NCI-H345 (cell line): ENCODE measurements at regions not wholly inside any gene's neighbourhood (a gene's known extent, or its start where the extent isn't known, plus 50 kb on each side); places are given as distances from the start of the nearest gene placed in this dataset.
"Not testable (repeated sequence)": the region's sequence is repeated elsewhere in the genome, so short reads cannot be mapped to it uniquely, and the experiment has no call there.

Source experiments
- DNase-seq: peaks from one replicate; lab custom pipeline; 2025; lab: John Stamatoyannopoulos, UW

DNA sequence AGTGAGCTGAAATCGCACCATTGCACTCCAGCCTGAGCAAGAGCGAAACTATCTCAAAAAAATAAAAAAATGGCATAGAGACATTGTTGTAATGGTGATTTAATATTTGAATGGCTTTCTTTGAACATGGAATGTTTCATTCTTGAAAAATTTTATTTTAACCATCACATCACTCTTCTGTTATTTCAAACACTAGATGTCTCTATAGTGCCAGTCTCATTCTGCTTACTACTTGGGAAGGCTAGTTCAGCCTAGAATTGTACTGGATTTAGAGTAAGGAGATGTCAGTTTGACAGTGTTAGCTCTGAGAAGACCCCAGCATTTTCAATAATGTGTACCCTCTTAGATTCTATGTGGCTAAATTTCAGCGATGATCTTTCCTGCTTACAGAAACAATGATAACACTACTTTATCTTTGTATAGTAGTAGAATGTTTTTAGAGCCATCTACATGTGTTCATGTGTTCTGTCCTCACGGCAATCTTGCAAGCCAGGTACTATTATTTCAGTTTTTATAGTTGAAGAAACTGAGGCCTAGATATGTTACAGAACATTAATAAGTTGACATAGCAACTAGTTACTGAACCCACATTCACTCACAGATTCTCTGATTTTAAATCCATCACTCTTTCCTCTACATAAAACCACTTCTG, 142.9 kb upstream of the ZSWIM2 start:
- DNase-seq: no peak

DNA sequence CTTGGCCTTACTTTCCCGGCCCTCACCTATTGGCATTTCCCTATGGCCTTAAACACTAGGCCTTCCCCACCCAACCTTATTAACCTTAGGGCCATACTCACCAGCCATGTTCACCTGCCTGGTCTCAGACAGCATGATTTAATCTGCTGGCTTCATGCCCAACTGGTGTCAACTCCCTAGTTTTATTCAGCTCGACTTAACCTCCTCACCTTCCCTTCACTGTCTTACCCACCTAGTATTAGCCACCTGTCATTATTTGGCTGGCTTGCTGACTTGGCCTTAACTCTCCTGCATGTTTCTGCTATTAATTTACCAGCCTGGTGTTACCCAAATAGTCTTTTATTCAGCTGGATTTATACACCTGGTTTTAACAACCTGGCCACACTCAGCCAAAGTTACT, 136.0 kb upstream of the ZSWIM2 start:
- DNase-seq: no peak

- no peak for DNase-seq
Measured at GRCh38 chr2:186984481-186984880, 135.5 kb upstream of the ZSWIM2 start.

- no peak for DNase-seq
Measured at GRCh38 chr2:186980787-186981550, 132.0 kb upstream of the ZSWIM2 start.

DNA sequence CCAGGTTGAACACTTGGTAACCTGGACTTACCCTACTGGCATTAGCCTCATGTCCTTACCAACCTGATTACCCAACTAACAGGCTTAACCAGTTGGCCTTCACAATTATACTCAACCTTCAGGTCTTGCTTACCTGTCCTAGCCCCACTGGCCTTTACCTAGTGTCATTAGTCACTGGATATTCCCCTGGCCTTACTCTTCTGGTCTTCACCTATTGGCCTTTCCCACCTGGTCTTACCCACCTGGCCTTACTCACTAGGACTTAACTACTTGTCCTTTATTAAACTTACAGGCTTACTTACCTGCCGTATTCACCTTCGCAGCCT, 131.1 kb upstream of the ZSWIM2 start:
- DNase-seq: no peak

- DNase-seq: no peak
Measured at GRCh38 chr2:186979439-186980116, 130.6 kb upstream of the ZSWIM2 start.

- no peak for DNase-seq
Measured at GRCh38 chr2:186977433-186978045, 128.6 kb upstream of the ZSWIM2 start.

DNA sequence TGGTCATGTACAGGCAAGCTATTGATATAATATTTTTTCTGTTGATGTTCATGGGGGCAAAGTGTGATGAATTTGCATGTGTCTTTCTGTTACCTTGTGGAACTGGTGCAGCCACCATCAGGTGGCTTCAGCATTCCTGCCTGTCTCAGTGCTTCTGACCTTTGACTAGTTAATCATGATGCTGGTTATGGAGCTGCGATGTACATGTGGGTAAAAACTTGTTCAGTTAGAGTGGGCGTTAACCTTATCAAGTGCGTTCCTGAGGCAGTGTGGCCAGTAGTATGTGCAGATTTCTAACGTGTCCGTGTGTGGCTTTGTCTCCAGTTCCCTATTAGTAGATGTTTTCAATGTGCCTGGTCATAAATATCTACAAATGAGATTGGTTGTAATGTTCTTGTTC, 127.4 kb upstream of the ZSWIM2 start:
- DNase-seq: no peak

DNA sequence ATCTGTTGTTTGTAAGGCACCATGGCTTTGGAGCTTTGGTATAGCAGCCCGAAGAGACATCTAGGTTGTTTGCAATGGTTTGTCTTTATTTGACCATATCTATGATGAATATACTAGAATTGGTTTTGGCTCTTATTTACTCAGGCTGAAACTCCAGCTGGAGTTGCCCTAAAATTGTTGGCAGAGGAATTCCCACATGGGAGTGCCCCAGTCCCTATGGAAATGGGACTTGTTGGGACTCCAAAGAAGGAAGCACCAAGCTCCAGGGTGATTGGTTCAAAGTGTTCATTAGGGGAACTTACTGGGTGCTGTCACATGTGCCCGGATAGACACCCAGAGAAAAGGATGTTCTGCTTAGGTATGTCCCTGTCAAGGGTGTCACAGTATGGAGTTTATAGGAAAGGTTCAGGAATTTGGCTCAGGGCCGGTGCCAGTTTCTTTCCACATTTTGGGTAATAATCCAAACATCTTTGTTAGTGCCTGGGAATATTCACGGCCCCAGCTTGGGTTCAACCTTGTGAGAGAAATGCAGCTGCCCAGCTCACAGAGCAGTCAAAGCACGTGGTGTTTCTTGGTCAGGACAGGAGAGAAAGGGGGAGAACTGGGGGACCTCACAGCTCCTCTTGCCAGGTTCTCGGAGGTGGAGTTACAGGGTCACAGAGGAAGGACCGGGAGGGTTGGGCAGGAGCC, 123.5 kb upstream of the ZSWIM2 start:
- DNase-seq: no peak

DNA sequence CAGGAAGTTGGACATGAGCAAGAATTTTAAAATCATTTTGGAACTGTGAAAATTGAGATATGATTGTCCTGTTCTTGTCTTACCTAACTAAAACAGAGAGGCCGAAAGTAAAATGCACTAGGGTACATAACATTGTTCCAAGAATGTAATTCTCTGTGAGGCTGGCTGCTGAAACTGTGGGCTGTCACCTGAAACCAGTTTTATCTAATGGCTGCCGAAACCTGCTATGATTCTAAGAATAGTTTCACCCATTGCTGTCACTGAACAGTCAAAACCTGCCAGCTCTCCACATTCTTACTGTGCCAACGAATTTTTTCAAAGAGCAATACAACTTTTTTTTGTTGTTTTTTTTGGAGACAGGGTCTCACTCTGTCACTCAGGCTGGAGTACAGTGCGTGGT, 119.3 kb upstream of the ZSWIM2 start:
- DNase-seq: no peak

GRCh38 chr2:186966015-186966414, 117.0 kb upstream of the ZSWIM2 start:
- DNase-seq: no peak

DNA sequence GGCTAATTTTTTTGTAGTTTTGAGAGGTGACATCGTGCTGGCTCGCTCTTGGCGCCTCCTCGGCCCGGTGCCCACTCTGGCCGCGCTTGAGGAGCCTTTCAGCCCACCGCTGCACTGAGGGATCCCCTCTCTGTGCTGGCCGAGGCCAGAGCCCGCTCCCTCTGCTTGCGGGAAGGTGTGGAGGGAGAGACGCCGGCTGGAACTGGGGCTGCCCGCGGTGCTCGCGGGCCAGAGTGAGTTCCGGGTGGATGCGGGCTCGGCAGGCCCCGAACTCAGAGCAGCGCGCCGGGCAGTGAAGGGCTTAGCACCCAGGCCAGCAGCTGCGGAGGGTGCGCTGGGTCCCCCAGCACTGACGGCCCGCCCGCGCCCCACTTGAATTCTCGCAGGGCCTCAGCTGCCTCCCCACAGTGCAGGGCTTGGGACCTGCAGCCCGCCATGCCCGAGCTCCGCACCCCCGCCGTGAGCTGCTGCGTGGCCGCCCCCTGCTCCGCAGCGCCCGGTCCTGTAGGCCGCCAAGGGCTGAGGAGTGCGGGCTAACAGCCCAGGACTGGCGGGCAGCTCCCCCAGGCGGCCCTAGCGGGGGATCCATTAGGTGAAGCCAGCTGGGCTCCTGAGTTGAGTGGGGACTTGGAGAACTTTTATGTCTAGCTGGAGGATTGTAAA, 113.2 kb upstream of the ZSWIM2 start:
- DNase-seq: no peak

DNA sequence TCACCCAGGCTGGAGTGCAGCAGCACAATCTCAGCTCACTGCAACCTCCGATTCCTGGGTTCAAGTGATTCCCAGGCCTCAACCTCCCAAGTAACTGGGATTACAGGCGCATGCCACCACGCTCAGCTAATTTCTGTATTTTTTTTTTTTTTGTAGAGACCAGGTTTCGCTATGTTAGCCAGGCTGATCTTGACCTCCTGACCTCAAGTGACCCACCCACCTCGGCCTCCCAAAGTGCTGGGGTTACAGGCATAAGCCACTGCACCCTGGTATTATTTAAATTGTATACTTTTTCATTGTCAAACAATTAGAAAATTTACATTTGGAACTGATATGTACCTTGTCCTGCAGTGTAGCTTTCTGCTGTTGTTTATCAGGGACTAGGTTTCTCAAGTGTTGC, 111.3 kb upstream of the ZSWIM2 start:
- not testable (repeated sequence) for DNase-seq

DNA sequence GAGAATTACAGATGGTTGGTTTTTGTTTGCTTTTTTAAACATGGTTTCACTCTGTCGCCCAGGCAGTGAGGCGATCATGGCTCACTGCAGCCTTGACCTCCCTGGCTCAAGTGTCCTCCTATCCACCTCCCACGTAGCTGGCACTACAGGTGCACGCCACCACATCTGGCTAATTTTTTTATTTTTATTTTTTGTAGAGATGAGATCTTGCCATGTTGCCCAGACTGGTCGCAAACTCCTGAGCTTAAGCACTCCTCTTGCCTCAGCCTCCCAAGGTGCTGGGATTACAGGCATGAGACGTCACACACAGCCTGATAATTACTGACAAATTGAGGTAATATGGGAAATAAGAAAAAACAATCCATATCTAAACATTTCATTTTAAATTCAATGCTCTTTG, 110.5 kb upstream of the ZSWIM2 start:
- DNase-seq: no peak

- DNase-seq: no peak
Measured at GRCh38 chr2:186950694-186951093, 101.7 kb upstream of the ZSWIM2 start.

DNA sequence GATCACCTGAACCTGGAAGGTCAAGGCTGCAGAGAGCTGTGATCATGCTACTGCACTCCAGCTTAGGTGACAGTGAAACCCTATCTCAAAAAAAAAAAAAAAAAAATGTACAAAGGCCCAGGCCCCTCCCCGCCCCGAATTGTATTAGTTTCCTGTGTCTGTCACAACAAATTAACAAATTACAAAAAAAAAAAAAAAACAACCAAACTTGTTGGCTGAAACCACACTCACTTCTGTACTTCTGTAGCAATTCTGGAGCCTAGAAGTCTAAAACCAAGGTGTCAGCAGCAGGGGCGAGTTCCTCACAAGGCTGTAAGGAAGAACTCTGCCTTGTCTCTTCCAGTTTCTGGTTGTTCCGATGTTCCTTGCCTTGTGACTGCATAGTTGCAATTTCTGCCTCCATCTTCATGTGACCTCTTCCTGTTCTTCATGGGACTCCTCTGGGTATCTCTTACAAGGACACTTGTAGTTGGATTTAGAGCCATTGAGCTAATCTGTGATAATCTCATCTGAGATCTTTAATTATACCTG, 100.8 kb upstream of the ZSWIM2 start:
- DNase-seq: no peak

DNA sequence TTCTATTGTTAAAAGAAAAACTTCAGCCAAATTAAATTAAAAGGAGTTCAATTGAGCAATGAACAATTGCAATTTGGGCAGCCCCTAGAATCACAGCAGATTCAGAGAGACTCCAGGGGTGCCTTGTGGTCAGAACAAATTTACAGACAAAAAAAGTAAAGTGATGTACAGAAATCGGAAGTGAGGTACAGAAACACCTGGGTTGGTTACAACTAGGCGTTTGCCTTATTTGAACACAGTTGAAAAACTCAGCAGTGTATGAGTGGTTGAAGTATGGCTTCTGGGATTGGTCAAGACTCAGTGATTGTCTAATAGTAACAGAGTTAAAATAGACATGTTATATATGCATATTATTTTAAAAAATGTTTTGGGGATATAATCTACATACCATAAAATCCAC, 98.5 kb upstream of the ZSWIM2 start:
- DNase-seq: no peak

GRCh38 chr2:186946896-186947467, 98.0 kb upstream of the ZSWIM2 start:
- DNase-seq: peak; percentile 10

- no peak for DNase-seq
Measured at GRCh38 chr2:186941853-186942252, 92.9 kb upstream of the ZSWIM2 start.

- DNase-seq: no peak
Measured at GRCh38 chr2:186940463-186940862, 91.5 kb upstream of the ZSWIM2 start.

GRCh38 chr2:186934420-186934819, 85.5 kb upstream of the ZSWIM2 start:
- DNase-seq: no peak
